ENCODE measurements at regions not wholly inside any gene's neighbourhood (a gene's known extent, or its start where the extent isn't known, plus 50 kb on each side); places are given as distances from the start of the nearest gene placed in this dataset.

DNA sequence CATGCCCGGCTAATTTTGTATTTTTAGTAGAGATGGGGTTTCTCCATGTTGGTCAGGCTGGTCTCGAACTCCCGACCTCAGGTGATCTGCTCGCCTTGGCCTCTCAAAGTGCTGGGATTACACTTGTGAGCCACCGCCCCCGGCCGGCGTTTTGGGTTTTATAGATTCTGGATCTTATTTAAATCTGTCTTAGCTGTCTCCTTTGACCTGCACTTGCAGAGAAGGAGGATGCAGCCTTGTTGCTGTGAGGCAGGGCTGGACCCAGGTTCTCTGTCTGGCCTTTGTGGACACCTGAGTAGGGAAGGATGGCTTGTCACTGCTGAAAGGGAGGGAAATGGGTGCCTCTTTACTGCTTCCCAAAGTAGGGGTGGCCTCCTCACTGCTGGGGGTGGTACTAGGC lies 83.0 kb upstream of the HS6ST1 start:
- Histone ChIP-seq H3K36me3 (ENCODE audit: insufficient read depth) (no peaks in the 10 kb centered on the region), H3K27ac (ENCODE audit: low read depth) (no peak overlapping the region), H3K4me1 (ENCODE audit: insufficient read depth) (no peaks in the 10 kb centered on the region), H3K4me3 (ENCODE audit: low read depth, low read length) (no peak overlapping the region)
- no peak for DNase-seq (ENCODE audit: extremely low spot score)
- 91% methylated on average over 8 of the region's 8 CpGs for WGBS

DNA sequence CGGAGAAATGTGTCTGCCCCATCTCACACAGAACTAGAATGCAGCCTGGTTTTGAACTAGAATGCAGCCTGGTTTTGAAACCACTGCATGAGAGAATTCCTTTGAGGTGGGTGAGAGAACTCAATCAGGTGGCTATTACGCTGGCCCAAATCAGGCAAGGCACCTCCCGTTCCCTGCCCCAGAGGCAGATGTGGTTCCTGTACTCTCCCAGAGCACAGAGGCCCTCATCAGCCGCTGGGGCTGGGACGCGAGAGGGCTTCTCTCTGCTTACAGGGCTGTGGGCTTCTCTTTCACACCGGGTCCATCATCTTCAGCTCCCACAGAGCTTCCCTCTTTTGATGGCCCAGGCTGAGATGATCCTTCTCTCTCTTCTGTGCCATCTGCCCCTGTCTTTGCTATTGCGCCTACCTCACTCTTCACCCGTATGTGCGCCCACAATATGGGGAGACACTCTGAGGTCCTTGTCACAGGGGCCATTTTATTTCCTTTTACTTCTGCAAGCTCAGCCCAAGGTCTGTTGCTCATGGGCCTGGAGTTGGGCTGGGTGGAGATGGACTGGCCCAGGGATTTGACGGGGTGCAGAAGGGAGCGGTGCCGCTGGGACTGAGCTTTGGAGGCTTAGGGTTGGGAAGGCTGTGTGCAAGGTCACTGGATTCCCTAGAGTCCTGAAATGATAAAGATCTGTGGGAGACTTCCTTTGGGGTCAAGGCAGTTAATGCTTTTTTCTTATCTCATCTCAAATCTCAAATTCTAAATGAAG lies 84.4 kb upstream of the HS6ST1 start:
- no peak overlapping the region for H3K4me3 ChIP-seq (ENCODE audit: low read depth, low read length)
- no peaks in the 10 kb centered on the region for H3K4me1 ChIP-seq (ENCODE audit: insufficient read depth)
- 67% methylated on average over 13 of the region's 13 CpGs for WGBS
- H3K36me3 ChIP-seq (ENCODE audit: insufficient read depth), result no peaks in the 10 kb centered on the region
- H3K27ac ChIP-seq (ENCODE audit: low read depth), result no peak overlapping the region
- no peak for DNase-seq (ENCODE audit: extremely low spot score)

DNA sequence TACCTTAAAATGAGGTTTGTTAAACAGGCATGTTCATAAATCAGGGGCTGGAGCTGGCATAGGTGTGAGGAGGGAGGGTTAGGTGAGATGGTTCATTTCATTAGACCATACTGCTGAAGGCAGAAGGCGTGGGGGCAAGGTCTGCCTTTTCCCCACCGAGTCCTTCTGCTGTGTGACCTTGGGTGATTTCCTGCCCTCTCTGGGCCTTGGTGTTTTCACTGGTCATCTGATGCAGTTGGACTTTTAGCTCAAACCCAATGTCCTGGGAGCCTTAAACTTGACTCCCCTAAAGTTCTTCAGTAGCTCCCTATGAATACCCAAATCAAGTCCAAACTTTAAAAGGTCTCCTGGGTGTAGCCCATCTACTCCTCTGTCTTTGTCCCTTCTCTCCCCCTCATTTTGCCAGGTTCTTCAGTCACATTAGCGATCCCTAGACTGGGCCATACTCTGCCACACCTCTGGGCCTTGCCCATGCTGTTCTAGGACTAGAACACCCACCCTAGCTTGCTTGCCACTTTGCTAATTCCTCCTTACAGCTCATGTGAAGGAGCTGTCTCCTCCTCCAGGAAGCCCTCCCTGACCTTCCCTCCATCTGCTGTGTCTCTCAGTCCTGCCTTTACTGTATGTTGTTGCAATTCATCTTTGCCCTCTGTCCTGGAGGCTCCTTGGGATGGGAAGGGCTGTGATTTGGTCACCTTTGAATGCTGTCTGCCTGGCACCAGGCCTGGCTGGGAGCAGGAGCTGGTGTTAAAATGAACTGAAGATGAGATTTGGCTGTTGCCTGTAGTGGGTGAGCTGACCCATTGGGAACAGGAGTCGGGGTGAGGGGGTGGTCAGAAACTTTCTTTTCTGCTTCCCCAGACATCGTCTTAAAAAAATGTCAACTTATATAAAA lies 85.4 kb upstream of the HS6ST1 start:
- Histone ChIP-seq H3K4me1 (ENCODE audit: insufficient read depth) (no peaks in the 10 kb centered on the region), H3K36me3 (ENCODE audit: insufficient read depth) (no peaks in the 10 kb centered on the region), H3K27ac (ENCODE audit: low read depth) (no peak overlapping the region), H3K4me3 (ENCODE audit: low read depth, low read length) (no peak overlapping the region)
- no peak for DNase-seq (ENCODE audit: extremely low spot score)
- 94% methylated on average over 5 of the region's 5 CpGs for WGBS

DNA sequence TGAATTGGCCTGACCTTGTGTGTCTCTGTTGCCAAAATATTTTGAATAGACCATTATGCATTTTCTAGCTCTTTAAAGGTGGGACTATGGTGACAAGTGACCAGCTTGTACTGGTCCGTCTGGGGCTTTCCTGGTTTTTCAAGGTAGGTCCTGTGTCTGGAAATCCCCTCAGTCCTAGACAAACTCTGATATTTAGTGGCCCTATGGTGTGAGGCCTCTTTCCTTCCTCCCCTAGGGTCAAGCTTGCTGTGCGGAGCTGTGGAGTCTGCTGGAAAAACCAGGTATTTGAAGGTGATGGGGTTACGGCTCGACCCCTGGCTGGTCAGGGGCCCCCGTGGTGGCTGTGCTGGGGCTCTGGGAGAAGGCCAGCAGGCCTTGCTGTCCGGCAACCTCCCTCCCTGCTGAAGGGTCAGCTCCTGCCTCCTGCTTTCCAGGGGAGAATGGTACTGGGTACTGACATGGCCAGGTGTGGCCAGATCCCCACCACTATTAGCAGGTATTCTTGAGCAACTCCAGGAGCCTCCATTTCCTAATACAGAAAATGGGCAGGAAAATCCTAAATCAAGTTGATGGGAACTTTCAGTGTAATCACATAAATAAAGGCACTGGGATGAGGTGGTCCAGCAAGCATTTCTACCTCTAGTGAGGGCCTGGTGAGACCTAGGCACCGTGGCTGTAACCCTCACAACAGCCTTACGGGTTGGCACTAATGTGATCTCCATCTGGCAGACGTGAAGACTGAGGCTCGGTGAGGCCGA lies 86.2 kb upstream of the HS6ST1 start:
- 87% methylated on average over 11 of the region's 11 CpGs for WGBS
- Histone ChIP-seq H3K27ac (ENCODE audit: low read depth) (no peak overlapping the region), H3K36me3 (ENCODE audit: insufficient read depth) (no peaks in the 10 kb centered on the region), H3K4me3 (ENCODE audit: low read depth, low read length) (no peak overlapping the region), H3K4me1 (ENCODE audit: insufficient read depth) (no peaks in the 10 kb centered on the region)
- DNase-seq (ENCODE audit: extremely low spot score), result no peak

DNA sequence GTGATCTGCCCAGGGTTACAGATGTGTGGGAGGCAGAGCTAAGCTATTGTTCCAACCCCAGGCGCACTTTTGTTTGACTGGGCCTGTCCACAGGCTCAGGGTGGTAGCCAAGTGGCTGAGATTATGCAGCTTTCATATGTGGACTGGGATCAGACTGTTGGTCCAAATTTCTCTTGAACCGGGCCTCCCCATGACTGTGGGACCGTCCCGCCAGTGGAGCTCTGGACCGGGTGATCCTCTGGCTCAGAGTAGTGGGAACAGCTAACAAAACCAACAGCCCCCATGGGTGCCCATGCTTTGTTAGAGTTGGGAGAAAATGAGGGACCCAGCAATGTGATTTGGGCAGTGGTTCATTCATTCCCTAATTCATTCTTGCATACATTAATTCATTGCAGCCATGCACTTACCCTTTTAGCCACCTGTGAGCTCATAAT lies 86.8 kb upstream of the HS6ST1 start:
- Histone ChIP-seq H3K36me3 (ENCODE audit: insufficient read depth) (no peaks in the 10 kb centered on the region), H3K4me3 (ENCODE audit: low read depth, low read length) (no peak overlapping the region), H3K27ac (ENCODE audit: low read depth) (no peak overlapping the region), H3K4me1 (ENCODE audit: insufficient read depth) (no peaks in the 10 kb centered on the region)
- DNase-seq (ENCODE audit: extremely low spot score), result no peak
- 59% methylated on average over 5 of the region's 5 CpGs for WGBS

DNA sequence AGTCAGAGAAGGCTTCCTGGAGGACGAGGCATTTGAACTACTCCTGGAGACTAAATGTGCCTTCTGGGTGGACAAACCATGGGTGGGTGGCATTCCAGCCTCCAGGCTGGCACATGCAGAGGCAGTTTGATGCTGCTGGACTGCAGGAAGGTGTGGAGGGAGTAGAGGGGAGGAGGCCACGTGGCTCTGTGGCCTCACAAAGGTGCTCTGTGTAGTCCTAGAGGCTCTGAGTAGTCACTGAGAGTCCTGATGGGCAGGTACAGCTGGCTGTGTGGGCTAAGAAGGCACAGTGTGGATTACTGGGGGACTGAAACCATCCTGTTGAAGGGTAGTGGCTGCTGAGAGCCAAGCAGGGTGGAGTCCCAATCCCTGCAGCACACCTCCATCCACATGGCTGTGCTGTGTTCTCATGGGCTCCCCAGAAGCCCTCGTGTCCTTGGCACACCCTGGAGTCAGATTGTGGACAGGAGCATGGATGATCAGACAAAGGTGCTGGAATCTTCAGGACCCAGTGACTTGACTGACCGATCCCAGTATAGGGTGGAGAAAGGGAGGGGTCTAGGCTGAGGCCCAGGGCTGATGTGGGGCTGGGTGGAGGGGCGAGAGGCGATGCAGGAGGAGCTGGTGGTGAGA lies 87.4 kb upstream of the HS6ST1 start:
- WGBS, result 82% methylated on average over 6 of the region's 6 CpGs
- H3K36me3 ChIP-seq (ENCODE audit: insufficient read depth), result no peaks in the 10 kb centered on the region
- no peak for DNase-seq (ENCODE audit: extremely low spot score)

DNA sequence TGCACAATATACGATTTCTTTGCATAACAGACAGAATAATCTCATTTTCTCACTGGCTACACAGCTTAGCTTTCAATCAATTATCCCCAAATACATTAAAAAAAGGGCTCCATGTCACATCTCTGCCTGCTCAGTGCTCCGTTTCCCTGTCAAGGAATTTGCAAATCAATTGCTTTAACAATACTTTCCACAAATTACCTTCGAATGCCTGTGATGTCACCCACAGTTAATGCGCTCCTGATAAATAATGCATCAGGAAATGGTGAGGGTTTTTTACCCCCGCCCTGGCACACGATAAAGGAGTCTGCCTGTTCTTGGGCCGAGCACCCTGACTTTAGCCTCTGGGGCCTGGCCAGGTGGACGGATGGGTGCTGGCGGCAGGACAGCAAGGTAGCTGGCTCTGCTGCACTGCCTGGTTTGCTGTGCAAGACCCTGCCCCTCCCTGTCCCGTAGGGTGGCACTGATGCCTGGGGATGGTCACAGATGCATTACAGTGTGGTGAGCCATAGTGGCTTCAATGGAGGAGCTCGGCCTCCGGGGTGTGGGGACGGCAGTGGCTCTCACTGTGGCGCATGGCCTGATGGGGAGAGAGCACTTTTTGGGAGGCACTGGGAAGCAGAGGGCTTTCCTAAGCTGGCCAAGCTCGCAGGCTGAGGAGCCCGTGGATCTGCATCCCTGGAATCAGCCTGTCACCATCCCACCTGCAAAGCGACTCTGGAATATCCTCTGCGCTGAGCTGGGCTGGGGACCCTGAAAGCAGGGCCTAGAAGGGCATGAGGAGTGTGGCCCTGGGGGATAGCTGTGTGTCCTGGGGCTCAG lies 88.3 kb upstream of the HS6ST1 start:
- no peak for DNase-seq (ENCODE audit: extremely low spot score)
- no peaks in the 10 kb centered on the region for H3K4me1 ChIP-seq (ENCODE audit: insufficient read depth)
- H3K27ac ChIP-seq (ENCODE audit: low read depth), result no peak overlapping the region
- no peaks in the 10 kb centered on the region for H3K36me3 ChIP-seq (ENCODE audit: insufficient read depth)
- H3K4me3 ChIP-seq (ENCODE audit: low read depth, low read length), result no peak overlapping the region
- WGBS, result 78% methylated on average over 18 of the region's 18 CpGs

More for the DNA sequence above, 87.4 kb upstream of the HS6ST1 start:
- H3K27ac ChIP-seq (ENCODE audit: low read depth), result no peak overlapping the region
- H3K4me3 ChIP-seq (ENCODE audit: low read depth, low read length), result no peak overlapping the region
- H3K4me1 ChIP-seq (ENCODE audit: insufficient read depth), result no peaks in the 10 kb centered on the region

DNA sequence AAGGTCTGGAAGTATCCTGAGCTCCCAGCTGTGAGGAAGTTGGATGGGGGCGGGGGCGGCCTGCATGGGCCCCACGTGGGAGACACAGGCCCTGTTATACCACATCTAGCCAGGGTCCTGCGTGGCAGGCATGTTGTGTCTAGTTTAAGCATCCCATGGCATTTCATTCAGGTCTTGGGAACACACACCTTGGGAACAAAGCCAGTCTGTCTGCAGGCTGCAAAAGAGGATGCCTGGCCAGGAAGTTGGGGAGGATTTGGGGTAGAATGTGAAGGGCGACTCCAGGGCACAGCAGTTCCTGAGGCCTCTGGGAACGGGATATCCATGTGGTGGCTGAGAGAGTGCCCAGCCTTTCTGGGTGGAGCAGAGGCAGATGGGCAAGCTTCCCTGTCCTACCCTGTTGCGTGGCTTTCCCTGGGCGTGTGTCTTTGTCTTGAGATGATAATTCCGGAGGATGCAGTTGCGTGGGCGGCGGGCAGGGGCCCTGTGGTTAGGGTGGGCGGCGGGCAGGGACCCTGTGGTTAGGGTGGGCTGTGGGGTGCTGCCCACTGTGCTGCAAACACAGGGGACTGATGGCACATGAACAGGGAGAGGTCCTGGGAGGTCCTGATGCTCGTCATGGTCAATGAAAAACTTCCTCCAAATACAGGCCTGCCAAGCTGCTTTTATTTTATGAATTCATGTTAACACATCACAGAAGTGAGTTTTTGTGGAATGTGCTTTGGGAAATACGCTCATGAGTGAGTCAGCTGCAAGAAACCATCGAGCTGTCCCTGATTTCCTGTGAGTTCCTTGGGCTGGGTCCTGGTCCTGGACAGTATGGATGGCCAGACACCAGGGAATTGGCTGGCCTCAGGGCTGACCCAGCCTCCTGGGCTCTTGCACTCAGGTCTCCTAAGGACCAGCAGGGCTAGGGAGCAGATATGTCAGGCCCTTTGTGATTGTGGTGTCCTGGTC lies 90.0 kb upstream of the HS6ST1 start:
- Histone ChIP-seq H3K27ac (ENCODE audit: low read depth) (no peak overlapping the region), H3K4me3 (ENCODE audit: low read depth, low read length) (no peak overlapping the region), H3K36me3 (ENCODE audit: insufficient read depth) (no peaks in the 10 kb centered on the region), H3K4me1 (ENCODE audit: insufficient read depth) (no peaks in the 10 kb centered on the region)
- 52% methylated on average over 17 of the region's 17 CpGs for WGBS
- DNase-seq (ENCODE audit: extremely low spot score), result no peak

DNA sequence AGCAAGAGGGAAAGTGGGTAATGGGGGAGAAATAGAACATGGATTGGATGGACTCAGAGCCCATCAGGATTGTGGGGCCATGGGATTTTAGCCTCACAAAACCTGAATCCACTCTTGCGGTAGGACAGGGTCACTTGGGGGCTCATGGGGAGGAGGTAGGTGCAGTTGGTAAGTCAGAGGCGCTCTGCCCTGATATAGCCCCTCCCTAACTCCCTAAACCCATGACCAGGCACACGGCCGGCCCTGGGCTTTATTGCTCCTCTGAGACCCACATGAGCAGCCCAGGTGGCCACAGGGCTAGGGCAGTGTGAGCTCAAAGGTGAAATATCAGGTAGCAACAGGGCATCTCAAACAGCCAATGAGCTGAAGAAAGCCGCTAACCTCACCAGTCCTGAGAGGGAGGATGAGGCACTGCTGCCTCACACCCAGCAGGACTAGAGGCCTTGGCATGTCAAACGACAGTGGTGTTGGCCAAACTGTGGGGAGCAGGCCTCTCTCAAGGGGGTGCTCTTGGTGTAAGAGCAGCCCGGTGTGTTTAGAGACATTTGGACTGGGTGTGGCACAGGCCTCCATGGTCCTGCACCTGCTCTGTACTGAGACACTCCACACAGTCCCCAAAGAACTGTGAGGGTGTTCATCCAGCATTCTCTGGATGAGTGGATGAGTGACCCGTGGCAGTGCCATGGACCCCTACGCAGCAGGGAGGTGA lies 90.8 kb upstream of the HS6ST1 start:
- Histone ChIP-seq H3K4me1 (ENCODE audit: insufficient read depth) (no peaks in the 10 kb centered on the region), H3K27ac (ENCODE audit: low read depth) (no peak overlapping the region), H3K4me3 (ENCODE audit: low read depth, low read length) (no peak overlapping the region), H3K36me3 (ENCODE audit: insufficient read depth) (no peaks in the 10 kb centered on the region)
- no peak for DNase-seq (ENCODE audit: extremely low spot score)
- WGBS, result 86% methylated on average over 9 of the region's 9 CpGs

DNA sequence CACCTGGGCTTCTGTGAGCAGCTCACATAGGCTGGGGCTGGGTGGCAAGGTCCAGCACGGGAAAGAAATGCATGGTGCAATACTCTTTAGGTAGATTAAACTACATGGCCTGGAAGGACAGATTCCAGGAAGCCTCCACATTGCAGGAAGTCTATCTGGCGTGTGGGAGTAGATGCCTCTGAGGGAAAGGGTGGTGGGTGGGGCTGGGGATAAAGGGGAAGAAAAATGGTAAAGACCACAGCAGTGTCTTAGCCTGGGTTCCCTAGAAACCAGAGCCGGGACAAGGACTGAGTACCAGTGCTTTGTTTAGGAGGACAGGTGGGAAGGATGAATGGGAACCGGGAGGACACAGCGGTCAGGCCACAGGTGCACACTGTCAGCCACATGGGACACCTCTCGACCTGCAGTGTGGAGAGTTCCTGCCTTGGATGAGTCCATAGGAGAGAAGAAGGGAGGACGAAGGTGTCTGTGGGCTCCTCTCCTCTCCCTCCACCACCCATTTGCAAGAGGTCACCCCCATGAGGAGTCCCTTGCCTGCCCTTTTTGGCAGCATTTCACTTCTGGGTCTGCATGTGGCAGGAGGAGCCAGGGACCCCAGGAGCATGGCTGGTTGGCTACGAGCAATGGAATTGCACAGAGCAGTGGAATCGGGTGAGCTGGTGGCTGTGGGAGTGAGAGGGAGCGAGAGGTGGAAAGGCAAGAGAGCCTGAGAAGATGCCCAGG lies 91.5 kb upstream of the HS6ST1 start:
- no peak overlapping the region for H3K27ac ChIP-seq (ENCODE audit: low read depth)
- no peak for DNase-seq (ENCODE audit: extremely low spot score)
- H3K4me3 ChIP-seq (ENCODE audit: low read depth, low read length), result no peak overlapping the region
- no peaks in the 10 kb centered on the region for H3K4me1 ChIP-seq (ENCODE audit: insufficient read depth)
- H3K36me3 ChIP-seq (ENCODE audit: insufficient read depth), result no peaks in the 10 kb centered on the region
- 95% methylated on average over 10 of the region's 10 CpGs for WGBS

DNA sequence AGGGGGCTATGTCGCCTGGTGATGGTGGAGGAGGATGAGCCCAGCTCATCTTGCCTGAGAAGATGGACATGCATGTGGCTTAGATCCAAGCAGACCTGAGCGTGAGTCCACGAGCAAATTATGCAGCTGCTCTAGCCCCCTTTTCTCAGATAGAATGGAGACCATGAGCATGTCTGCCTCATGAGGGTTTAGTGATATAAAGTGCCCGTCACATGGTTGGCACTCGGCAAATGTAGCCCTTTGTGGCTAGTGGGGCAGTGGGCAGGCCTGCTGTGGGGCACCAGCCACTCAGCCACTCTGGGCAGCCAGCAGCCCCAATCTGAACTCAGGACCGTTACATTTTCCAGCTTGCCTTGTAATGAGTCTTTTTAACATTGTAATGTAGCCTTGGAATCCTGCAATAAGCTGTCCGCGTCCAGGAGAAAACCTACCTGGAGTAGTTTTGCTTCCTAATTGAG lies 92.1 kb upstream of the HS6ST1 start:
- Histone ChIP-seq H3K4me1 (ENCODE audit: insufficient read depth) (no peaks in the 10 kb centered on the region), H3K4me3 (ENCODE audit: low read depth, low read length) (no peak overlapping the region), H3K36me3 (ENCODE audit: insufficient read depth) (no peaks in the 10 kb centered on the region), H3K27ac (ENCODE audit: low read depth) (no peak overlapping the region)
- 95% methylated on average over 8 of the region's 8 CpGs for WGBS
- no peak for DNase-seq (ENCODE audit: extremely low spot score)

Measured in urinary bladder (tissue), 3 donors.